ENCODE measurements at regions not wholly inside any gene's neighbourhood (a gene's known extent, or its start where the extent isn't known, plus 50 kb on each side); places are given as distances from the start of the nearest gene placed in this dataset.

GRCh38 chr12:90020436-90020835, 311.8 kb upstream of the ATP2B1 start:
- no peak for DNase-seq (ENCODE audit: extremely low read depth, low read depth, low spot score)

GRCh38 chr12:90020014-90020413, 311.4 kb upstream of the ATP2B1 start:
- no peak for DNase-seq (ENCODE audit: extremely low read depth, low read depth, low spot score)

- no peak for DNase-seq (ENCODE audit: extremely low read depth, low read depth, low spot score)
Measured at GRCh38 chr12:90017316-90017715, 308.7 kb upstream of the ATP2B1 start.

GRCh38 chr12:90015228-90015627, 306.6 kb upstream of the ATP2B1 start:
- DNase-seq (ENCODE audit: extremely low read depth, low read depth, low spot score), result no peak

- no peak for DNase-seq (ENCODE audit: extremely low read depth, low read depth, low spot score)
Measured at GRCh38 chr12:90013409-90013808, 304.8 kb upstream of the ATP2B1 start.

GRCh38 chr12:90010089-90010488, 301.5 kb upstream of the ATP2B1 start:
- no peak for DNase-seq (ENCODE audit: extremely low read depth, low read depth, low spot score)

GRCh38 chr12:90008277-90008676, 299.6 kb upstream of the ATP2B1 start:
- DNase-seq (ENCODE audit: extremely low read depth, low read depth, low spot score), result no peak

GRCh38 chr12:90004319-90005074, 295.9 kb upstream of the ATP2B1 start:
- DNase-seq (ENCODE audit: extremely low read depth, low read depth, low spot score), result no peak

- no peak for DNase-seq (ENCODE audit: extremely low read depth, low read depth, low spot score)
Measured at GRCh38 chr12:90003688-90004087, 295.1 kb upstream of the ATP2B1 start.

GRCh38 chr12:90000721-90001120, 292.1 kb upstream of the ATP2B1 start:
- DNase-seq (ENCODE audit: extremely low read depth, low read depth, low spot score), result no peak

GRCh38 chr12:89999699-90000505, 291.3 kb upstream of the ATP2B1 start:
- DNase-seq (ENCODE audit: extremely low read depth, low read depth, low spot score), result no peak

GRCh38 chr12:89995870-89996269, 287.2 kb upstream of the ATP2B1 start:
- no peak for DNase-seq (ENCODE audit: extremely low read depth, low read depth, low spot score)

GRCh38 chr12:89994911-89995310, 286.3 kb upstream of the ATP2B1 start:
- DNase-seq (ENCODE audit: extremely low read depth, low read depth, low spot score), result no peak

- no peak for DNase-seq (ENCODE audit: extremely low read depth, low read depth, low spot score)
Measured at GRCh38 chr12:89993632-89994031, 285.0 kb upstream of the ATP2B1 start.

GRCh38 chr12:89992668-89993451, 284.2 kb upstream of the ATP2B1 start:
- DNase-seq (ENCODE audit: extremely low read depth, low read depth, low spot score), result no peak

GRCh38 chr12:89991807-89992590, 283.4 kb upstream of the ATP2B1 start:
- no peak for DNase-seq (ENCODE audit: extremely low read depth, low read depth, low spot score)

- no peak for DNase-seq (ENCODE audit: extremely low read depth, low read depth, low spot score)
Measured at GRCh38 chr12:89988188-89988915, 279.7 kb upstream of the ATP2B1 start.

GRCh38 chr12:89985935-89986334, 277.3 kb upstream of the ATP2B1 start:
- no peak for DNase-seq (ENCODE audit: extremely low read depth, low read depth, low spot score)

- no peak for DNase-seq (ENCODE audit: extremely low read depth, low read depth, low spot score)
Measured at GRCh38 chr12:89984846-89985245, 276.2 kb upstream of the ATP2B1 start.

- no peak for DNase-seq (ENCODE audit: extremely low read depth, low read depth, low spot score)
Measured at GRCh38 chr12:89983622-89984021, 275.0 kb upstream of the ATP2B1 start.

Data from glomerular endothelial cell (primary cell).